Spleen (tissue), 7 donors: ENCODE measurements at regions not wholly inside any gene's neighbourhood (a gene's known extent, or its start where the extent isn't known, plus 50 kb on each side); places are given as distances from the start of the nearest gene placed in this dataset.

Experiments used
- CTCF ChIP-seq, 11 experiments: fragments of 200-600 bp in 7 of 11; fragments of 450-650 bp in 4 of 11; sonication (generic) in 4 of 11; IDR thresholded peaks in 8 of 11; conservative IDR thresholded peaks in 3 of 11; 1 replicate in 7 of 11; 2 replicates in 4 of 11; pipeline versions ENCODE4 v1.4.0 to v1.8.0; 2016 to 2021; ENCODE audit warnings: antibody characterized with exemption in 11 of 11, inconsistent platforms in 4 of 11, mild to moderate bottlenecking in 1 of 11
- POLR2A ChIP-seq, 3 donors: fragments of 450-650 bp; IDR thresholded peaks; one replicate each; pipeline ENCODE4 v1.5.1; 2017; ENCODE audit warnings: antibody characterized with exemption in 3 of 3, mild to moderate bottlenecking in 1 of 3
- POLR2AphosphoS5 ChIP-seq, 3 donors: sonication (generic); formaldehyde crosslinking; IDR thresholded peaks; one replicate each; pipeline ENCODE4 v1.5.1; 2017; ENCODE audit warnings: antibody characterized with exemption in 3 of 3
- donor health status: DM: no; HTN: no; CAD: no; lungs with moderate emphysema.
- donor health status: DM: no; HTN: no; CAD: no.
- donor health status: DM: no; HTN: no; CAD: no.

- TF ChIP-seq CTCF (IDR thresholded peaks at IDR 0.05 in 8 of 11, conservative IDR thresholded peaks at IDR 0.05 in 3 of 11) (no peak), POLR2A (IDR thresholded peaks at IDR 0.05) (no peak), POLR2AphosphoS5 (IDR thresholded peaks at IDR 0.05) (no peak)
Measured at GRCh38 chr1:67594764-67595163, 90.2 kb upstream of the GADD45A start.
